ENCODE measurements at regions not wholly inside any gene's neighbourhood (a gene's known extent, or its start where the extent isn't known, plus 50 kb on each side); places are given as distances from the start of the nearest gene placed in this dataset.
A peak's percentile ranks its signal among the peaks of the same experiment; 100 is the strongest.
"Not testable (repeated sequence)": the region's sequence is repeated elsewhere in the genome, so short reads cannot be mapped to it uniquely, and the experiment has no call there.

- H3K4me3 ChIP-seq (ENCODE audit: low read depth, low read length), result no peak overlapping the region
- no peak for TF ChIP-seq CTCF (IDR thresholded peaks at IDR 0.05; ENCODE audit: insufficient read depth, low read length)
- DNase-seq (ENCODE audit: low read depth), result no peak
Measured at GRCh38 chr3:144593881-144594280, 622.3 kb downstream of the DIPK2A start.

- H3K4me3 ChIP-seq (ENCODE audit: low read depth, low read length); DNase-seq (ENCODE audit: low read depth): not testable (repeated sequence)
Measured at GRCh38 chr3:144620236-144620635, 648.6 kb downstream of the DIPK2A start.

GRCh38 chr3:144622845-144623244 lies 651.2 kb downstream of the DIPK2A start:
- no peak overlapping the region for H3K4me3 ChIP-seq (ENCODE audit: low read depth, low read length)
- no peak for DNase-seq (ENCODE audit: low read depth)
- TF ChIP-seq CTCF (IDR thresholded peaks at IDR 0.05; ENCODE audit: insufficient read depth, low read length), result no peak

- DNase-seq (ENCODE audit: low read depth), result no peak
- H3K4me3 ChIP-seq (ENCODE audit: low read depth, low read length), result no peak overlapping the region
- peak; percentile 3 for TF ChIP-seq CTCF (IDR thresholded peaks at IDR 0.05; ENCODE audit: insufficient read depth, low read length)
Measured at GRCh38 chr3:144624656-144625055, 653.0 kb downstream of the DIPK2A start.

GRCh38 chr3:144626835-144627234 lies 655.2 kb downstream of the DIPK2A start:
- no peak for TF ChIP-seq CTCF (IDR thresholded peaks at IDR 0.05; ENCODE audit: insufficient read depth, low read length)
- no peak overlapping the region for H3K4me3 ChIP-seq (ENCODE audit: low read depth, low read length)
- DNase-seq (ENCODE audit: low read depth), result no peak

GRCh38 chr3:144629381-144629780 lies 657.8 kb downstream of the DIPK2A start:
- TF ChIP-seq CTCF (IDR thresholded peaks at IDR 0.05; ENCODE audit: insufficient read depth, low read length), result no peak
- no peak overlapping the region for H3K4me3 ChIP-seq (ENCODE audit: low read depth, low read length)
- no peak for DNase-seq (ENCODE audit: low read depth)

- no peak for TF ChIP-seq CTCF (IDR thresholded peaks at IDR 0.05; ENCODE audit: insufficient read depth, low read length)
- DNase-seq (ENCODE audit: low read depth), result no peak
- H3K4me3 ChIP-seq (ENCODE audit: low read depth, low read length), result no peak overlapping the region
Measured at GRCh38 chr3:144636833-144637232, 665.2 kb downstream of the DIPK2A start.

Data from fibroblast of the aortic adventitia (primary cell).